GM20431 (cell line): ENCODE measurements at regions not wholly inside any gene's neighbourhood (a gene's known extent, or its start where the extent isn't known, plus 50 kb on each side); places are given as distances from the start of the nearest gene placed in this dataset.
"Not testable (repeated sequence)": the region's sequence is repeated elsewhere in the genome, so short reads cannot be mapped to it uniquely, and the experiment has no call there.

ENCODE experiments used
- in situ Hi-C: fragments of 300-500 bp; cut with MseI, MboI; formaldehyde crosslinking; loops from one replicate; pipeline ENCODE4 v1.15.0; 2020; ENCODE audit warnings: low sequenced_read_pairs; ENCODE audit not compliant: unreplicated experiment

GRCh38 chr7:81209059-81209458 lies 290.2 kb upstream of the SEMA3C start:
- in situ Hi-C loops = no loop called here

GRCh38 chr7:81207801-81208200 lies 288.9 kb upstream of the SEMA3C start:
- in situ Hi-C loops = no loop called here

GRCh38 chr7:81206667-81207360 lies 288.0 kb upstream of the SEMA3C start:
- in situ Hi-C loops = no loop called here

- in situ Hi-C loops = no loop called here
Observed at GRCh38 chr7:81206217-81206616, 287.4 kb upstream of the SEMA3C start.

- in situ Hi-C loops = no loop called here
Observed at GRCh38 chr7:81201188-81201587, 282.3 kb upstream of the SEMA3C start.

- in situ Hi-C loops = no loop called here
Observed at GRCh38 chr7:81198766-81199165, 279.9 kb upstream of the SEMA3C start.

GRCh38 chr7:81197266-81197665 lies 278.4 kb upstream of the SEMA3C start:
- in situ Hi-C loops = no loop called here

GRCh38 chr7:81195033-81195432 lies 276.2 kb upstream of the SEMA3C start:
- in situ Hi-C loops = no loop called here

- in situ Hi-C loops = no loop called here
Observed at GRCh38 chr7:81190997-81191768, 272.3 kb upstream of the SEMA3C start.

- in situ Hi-C loops = no loop called here
Observed at GRCh38 chr7:81187753-81188152, 268.9 kb upstream of the SEMA3C start.

GRCh38 chr7:81186691-81187090 lies 267.8 kb upstream of the SEMA3C start:
- in situ Hi-C loops = no loop called here

- in situ Hi-C loops = no loop called here
Observed at GRCh38 chr7:81185072-81185471, 266.2 kb upstream of the SEMA3C start.

GRCh38 chr7:81183326-81183725 lies 264.5 kb upstream of the SEMA3C start:
- in situ Hi-C loops = no loop called here

GRCh38 chr7:81182056-81182455 lies 263.2 kb upstream of the SEMA3C start:
- in situ Hi-C loops = not testable (repeated sequence)

GRCh38 chr7:81181066-81181465 lies 262.2 kb upstream of the SEMA3C start:
- in situ Hi-C loops = no loop called here

- in situ Hi-C loops = no loop called here
Observed at GRCh38 chr7:81180573-81180972, 261.7 kb upstream of the SEMA3C start.

GRCh38 chr7:81175275-81175940 lies 256.6 kb upstream of the SEMA3C start:
- in situ Hi-C loops = no loop called here

- in situ Hi-C loops = no loop called here
Observed at GRCh38 chr7:81173766-81174281, 255.0 kb upstream of the SEMA3C start.

GRCh38 chr7:81170291-81170690 lies 251.4 kb upstream of the SEMA3C start:
- in situ Hi-C loops = no loop called here

GRCh38 chr7:81167934-81168333 lies 249.1 kb upstream of the SEMA3C start:
- in situ Hi-C loops = no loop called here

- in situ Hi-C loops = no loop called here
Observed at GRCh38 chr7:81165070-81165469, 246.2 kb upstream of the SEMA3C start.
